ENCODE measurements at regions not wholly inside any gene's neighbourhood (a gene's known extent, or its start where the extent isn't known, plus 50 kb on each side); places are given as distances from the start of the nearest gene placed in this dataset.

- no peak for DNase-seq
Measured at GRCh38 chr14:82390586-82390985, 856.9 kb upstream of the SEL1L start.

- no peak for DNase-seq
Measured at GRCh38 chr14:82394916-82395315, 861.3 kb upstream of the SEL1L start.

DNA sequence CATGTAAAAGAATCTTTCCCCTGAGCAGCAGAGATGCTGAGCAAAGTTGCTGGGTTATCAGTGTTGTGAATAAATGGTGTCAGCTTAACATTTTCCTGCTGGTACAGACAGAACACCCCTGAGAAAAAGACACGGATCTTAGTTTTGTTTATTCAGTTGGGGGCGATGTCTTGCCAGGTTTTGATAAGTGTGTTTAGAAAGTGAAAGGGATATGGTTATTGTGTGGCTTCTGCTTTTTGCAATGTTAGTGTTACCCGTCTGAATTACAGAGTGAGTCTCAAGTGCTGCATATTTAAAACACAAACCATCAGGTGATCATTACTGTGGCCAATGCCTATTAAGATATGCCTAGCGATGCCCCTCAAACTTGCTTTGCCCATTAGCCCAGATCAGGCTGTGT is 864.6 kb upstream of the SEL1L start:
- DNase-seq = no peak

DNA sequence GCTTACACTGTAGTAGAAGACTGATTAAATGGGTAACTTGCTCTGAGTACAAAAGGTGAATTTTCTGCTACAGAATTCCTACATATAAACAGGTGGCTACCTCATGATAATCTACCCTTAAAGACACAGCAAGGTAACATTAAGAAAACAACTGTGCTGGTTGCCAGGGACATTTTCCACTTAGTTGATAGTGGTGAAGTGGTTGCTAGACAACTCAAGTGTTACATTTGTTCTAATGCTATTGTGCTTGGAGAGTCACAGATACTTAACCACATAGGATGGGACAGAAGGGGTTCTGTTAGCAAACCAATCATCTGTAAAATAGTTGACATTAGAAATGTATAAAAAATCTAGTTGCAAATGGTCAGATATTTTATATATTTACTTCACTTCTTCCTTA is 870.3 kb upstream of the SEL1L start:
- DNase-seq = no peak

GRCh38 chr14:82410064-82410463 is 876.4 kb upstream of the SEL1L start:
- no peak for DNase-seq

- no peak for DNase-seq
Measured at GRCh38 chr14:82411298-82411697, 877.6 kb upstream of the SEL1L start.

DNA sequence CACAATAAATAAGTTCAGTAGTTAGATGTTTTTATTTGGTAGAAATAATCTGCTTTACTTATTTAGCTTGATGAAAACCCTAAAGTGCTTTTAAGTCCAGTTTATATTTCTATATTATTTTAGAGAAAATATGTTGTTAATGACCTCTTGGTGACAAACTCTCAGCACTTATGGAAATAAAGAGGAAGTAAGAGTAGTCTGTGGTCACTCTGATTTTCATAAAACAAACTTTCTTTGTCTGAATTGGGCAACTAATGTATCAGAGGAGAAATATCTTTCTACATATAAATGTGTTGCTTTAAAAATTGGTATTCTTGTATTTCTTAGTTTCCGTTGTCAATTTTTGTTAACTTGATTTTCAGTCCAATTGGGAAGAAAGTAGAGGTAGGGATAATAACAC is 878.9 kb upstream of the SEL1L start:
- no peak for DNase-seq

- DNase-seq = no peak
Measured at GRCh38 chr14:82414853-82415539, 881.3 kb upstream of the SEL1L start.

DNA sequence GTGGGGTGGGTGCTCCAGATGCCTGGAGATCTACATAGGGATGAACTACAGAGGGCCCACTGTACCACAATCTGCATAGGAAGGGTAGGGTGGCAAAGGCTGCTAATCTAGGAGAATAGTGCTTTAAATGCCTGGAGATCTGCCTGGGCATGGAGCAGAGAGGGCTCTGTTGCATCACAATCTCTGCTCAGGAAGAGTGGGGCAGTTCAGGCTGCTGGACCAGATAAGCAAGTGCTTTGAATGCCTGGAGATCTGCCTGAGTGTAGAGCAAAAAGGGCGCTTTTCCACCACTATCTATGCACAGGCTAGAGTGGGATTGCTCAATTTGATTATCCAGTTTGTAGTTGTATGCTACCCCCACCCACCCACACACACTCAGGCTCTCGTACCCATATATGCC is 886.3 kb upstream of the SEL1L start:
- no peak for DNase-seq

DNA sequence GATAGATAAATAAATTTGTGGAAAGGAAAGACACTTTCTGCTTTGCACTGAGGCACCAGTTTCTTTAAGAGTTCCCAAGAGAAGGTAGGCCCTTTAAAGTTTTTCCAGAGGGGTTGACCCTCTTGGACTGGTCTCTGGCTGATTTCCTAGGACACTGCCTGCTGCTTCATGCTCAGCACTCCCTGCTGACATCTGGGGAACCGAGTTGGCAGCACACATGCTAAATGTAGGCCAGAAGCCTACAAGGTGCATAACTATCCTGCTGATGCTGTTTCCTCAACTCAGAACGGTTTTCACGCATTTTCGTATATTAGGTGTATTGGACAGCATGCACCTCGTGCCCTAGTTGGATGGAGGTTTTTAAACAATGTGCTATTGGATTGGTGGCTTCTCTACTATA is 887.2 kb upstream of the SEL1L start:
- no peak for DNase-seq

GRCh38 chr14:82421286-82421685 is 887.6 kb upstream of the SEL1L start:
- DNase-seq = no peak

DNA sequence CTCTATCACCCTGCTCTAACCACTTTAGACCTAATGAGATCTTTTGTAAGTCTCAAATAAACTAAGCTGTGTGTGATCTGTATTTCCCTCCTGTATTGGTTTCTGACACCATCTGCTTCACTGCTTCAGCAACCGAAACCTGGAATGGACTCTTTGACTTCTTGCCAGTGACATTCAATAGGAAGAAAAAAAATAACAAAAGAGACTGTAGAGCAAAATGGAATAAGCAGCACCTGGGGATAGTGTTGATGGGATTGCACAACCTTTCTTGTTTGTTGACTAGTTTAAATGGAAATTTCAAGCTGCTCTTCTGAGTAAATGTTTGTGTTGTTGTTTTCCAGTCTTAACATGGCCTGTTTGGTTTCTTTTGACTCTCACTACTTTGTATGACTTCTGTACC is 888.6 kb upstream of the SEL1L start:
- no peak for DNase-seq

DNA sequence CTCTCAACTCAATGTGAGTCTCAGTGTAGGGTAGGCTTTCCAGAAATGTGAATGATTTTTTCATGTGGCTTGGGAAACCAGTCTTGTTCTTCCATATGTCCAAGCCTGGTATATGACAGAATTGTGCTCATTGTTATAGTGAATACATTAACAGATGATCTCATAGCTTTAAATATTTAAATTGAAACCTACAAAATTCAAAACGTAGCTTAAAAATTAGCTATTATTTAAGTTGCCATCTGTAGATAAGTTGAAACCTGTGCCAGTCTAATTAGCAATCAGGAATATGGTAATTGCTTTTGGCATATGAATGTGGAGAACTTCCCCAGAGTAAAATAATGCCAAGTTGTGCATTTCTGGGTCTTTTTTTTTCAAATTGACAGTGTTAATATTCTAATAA is 891.6 kb upstream of the SEL1L start:
- no peak for DNase-seq

DNA sequence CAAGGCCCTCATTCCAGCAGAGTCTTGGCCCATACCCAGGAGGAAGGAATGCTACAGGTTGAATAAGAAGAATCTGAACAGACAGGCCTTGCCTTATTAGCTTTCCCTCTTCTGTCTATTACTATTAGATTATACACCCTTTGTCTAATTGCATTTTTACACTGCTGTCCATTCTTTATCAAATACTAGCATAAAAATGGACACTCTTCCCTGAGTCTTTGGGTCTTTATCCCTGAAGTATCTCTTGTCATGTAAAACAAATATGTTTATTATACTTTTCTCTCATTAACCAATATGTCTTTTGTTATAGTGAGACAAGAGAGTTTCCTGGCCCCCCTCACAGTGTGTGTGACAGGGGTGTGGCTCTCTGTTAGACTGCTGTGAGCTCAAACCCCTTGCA is 897.4 kb upstream of the SEL1L start:
- DNase-seq = no peak

- no peak for DNase-seq
Measured at GRCh38 chr14:82432301-82433105, 898.9 kb upstream of the SEL1L start.

GRCh38 chr14:82438436-82438835 is 904.8 kb upstream of the SEL1L start:
- no peak for DNase-seq

DNA sequence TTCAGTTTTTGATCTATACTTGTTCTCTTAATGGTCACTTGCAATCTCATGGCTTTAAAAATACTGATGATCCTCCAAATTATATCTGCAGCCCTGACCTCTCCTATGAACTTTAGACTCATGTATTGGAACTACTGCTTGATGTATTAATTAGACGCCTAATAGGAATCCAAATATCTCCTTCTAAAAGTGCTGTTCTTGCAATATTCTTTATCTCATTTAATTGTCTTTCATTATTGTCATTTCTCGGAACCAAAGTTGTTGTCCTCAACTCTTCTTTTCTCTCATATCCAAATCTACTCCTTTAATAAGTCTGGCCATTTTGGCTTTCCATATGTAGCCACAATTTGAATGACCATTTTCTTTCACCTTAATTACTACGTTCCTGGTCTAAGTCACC is 907.6 kb upstream of the SEL1L start:
- no peak for DNase-seq

- no peak for DNase-seq
Measured at GRCh38 chr14:82445810-82446570, 912.3 kb upstream of the SEL1L start.

GRCh38 chr14:82447586-82447985 is 913.9 kb upstream of the SEL1L start:
- no peak for DNase-seq

GRCh38 chr14:82449926-82450468 is 916.3 kb upstream of the SEL1L start:
- DNase-seq = no peak

GRCh38 chr14:82451675-82452074 is 918.0 kb upstream of the SEL1L start:
- no peak for DNase-seq

GRCh38 chr14:82482345-82482744 is 948.7 kb upstream of the SEL1L start:
- no peak for DNase-seq

GRCh38 chr14:82488473-82488872 is 954.8 kb upstream of the SEL1L start:
- DNase-seq = no peak

DNA sequence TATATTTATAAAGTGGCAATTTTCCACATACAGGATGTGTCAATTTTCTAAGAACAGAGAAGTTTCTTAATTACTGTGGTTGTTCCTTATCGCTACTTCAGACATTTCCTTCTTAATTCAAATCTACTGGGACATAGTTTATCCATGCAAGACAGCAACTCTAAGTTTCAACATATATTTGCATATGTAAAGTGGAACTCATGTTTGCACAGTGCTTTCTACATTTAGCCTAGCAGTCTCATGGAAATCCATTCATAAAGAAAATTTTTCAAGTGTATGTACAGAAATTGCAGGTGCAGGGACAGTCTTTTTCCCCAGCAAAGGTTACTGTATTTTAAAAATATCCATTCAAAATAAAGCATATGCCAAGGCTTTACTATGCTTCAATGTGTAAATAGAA is 956.7 kb upstream of the SEL1L start:
- DNase-seq = no peak

Measured in SW 1271 (cell line).